HEK293T (cell line): ENCODE measurements at regions not wholly inside any gene's neighbourhood (a gene's known extent, or its start where the extent isn't known, plus 50 kb on each side); places are given as distances from the start of the nearest gene placed in this dataset.

Experiments
- ARNT ChIP-seq: fragments of 450-650 bp; IDR thresholded peaks from 2 replicates; pipeline ENCODE4 v1.6.1; 2017; ENCODE audit warnings: mild to moderate bottlenecking
- BHLHE40 ChIP-seq: fragments of 450-650 bp; IDR thresholded peaks from 2 replicates; pipeline ENCODE4 v1.6.1; 2016; ENCODE audit warnings: mild to moderate bottlenecking, moderate library complexity, borderline replicate concordance
- CTBP1 ChIP-seq: fragments of 450-650 bp; IDR thresholded peaks from 2 replicates; pipeline ENCODE4 v1.6.1; 2016; ENCODE audit warnings: borderline replicate concordance
- ELF4 ChIP-seq: fragments of 450-650 bp; IDR thresholded peaks from 2 replicates; pipeline ENCODE4 v1.6.1; 2017; ENCODE audit warnings: antibody characterized with exemption
- FOXK2 ChIP-seq: fragments of 450-650 bp; IDR thresholded peaks from 2 replicates; pipeline ENCODE4 v1.6.1; 2016; ENCODE audit warnings: mild to moderate bottlenecking
- PKNOX1 ChIP-seq: fragments of 450-650 bp; IDR thresholded peaks from 2 replicates; pipeline ENCODE4 v1.6.1; 2016
- SP1 ChIP-seq: fragments of 450-650 bp; IDR thresholded peaks from 2 replicates; pipeline ENCODE4 v1.6.1; 2017
- ZNF384 ChIP-seq: fragments of 450-650 bp; IDR thresholded peaks from 2 replicates; pipeline ENCODE4 v1.6.1; 2016

GRCh38 chr2:129248198-129248597 is 731.3 kb upstream of the RAB6C start:
- TF ChIP-seq SP1 (no peak), BHLHE40 (no peak), ELF4 (no peak), CTBP1 (no peak), FOXK2 (no peak), ZNF384 (no peak), ARNT (no peak), PKNOX1 (no peak)
